Stimulated activated CD8-positive, alpha-beta memory T cell treated with anti-CD3 and anti-CD28 coated beads, Interleukin-12 subunit alpha, Interleukin-12 subunit beta, amount 100 ng/mL, for 24 hours (primary cell): ENCODE measurements at regions not wholly inside any gene's neighbourhood (a gene's known extent, or its start where the extent isn't known, plus 50 kb on each side); places are given as distances from the start of the nearest gene placed in this dataset.
"Not testable (repeated sequence)": the region's sequence is repeated elsewhere in the genome, so short reads cannot be mapped to it uniquely, and the experiment has no call there.

ENCODE experiments used
- DNase-seq: peaks from one replicate; pipeline ENCODE4 v3.0.0-alpha.2; 2020; ENCODE audit errors: extremely low read depth

DNA sequence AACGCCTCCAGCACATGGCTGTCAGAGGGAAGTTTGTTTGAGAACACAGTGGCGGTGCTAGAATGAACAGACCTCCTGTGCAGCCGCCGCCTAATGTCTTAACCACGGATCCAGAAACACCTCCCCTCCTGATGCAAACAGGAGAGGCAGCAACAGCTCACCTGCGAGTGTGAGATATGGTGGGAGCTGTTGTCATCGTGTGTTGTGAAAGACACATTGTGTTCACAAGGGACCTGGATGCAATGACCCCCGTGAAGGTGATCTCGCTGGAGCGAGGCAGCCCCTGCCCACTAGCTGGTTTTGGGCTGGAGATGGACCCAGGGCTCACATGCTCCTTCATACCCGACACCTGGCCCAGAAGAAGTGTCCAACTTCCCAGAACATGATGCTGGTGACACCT lies 315.3 kb upstream of the C1orf174 start:
- DNase-seq: no peak

GRCh38 chr1:4216231-4216630 lies 316.2 kb upstream of the C1orf174 start:
- no peak for DNase-seq

GRCh38 chr1:4218619-4219018 lies 318.5 kb upstream of the C1orf174 start:
- DNase-seq: no peak

DNA sequence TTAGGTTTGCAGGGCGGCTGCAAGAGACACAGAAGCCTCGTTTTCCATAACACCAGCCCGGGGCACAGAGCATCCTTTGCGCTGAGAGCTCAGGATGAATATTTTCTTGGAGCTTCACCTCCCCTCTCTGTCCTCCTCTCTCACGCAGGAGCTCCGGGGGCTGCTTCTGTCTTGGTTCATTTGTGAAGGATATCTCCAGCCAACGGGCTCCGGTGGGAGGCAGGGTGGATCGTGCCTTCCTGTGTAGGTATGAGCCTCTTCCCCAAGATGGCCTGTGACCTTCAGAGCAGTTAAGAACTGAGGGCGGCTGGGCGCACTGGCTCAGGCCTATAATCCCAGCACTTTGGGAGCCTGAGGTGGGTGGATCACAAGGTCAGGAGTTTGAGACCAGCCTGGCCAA lies 319.0 kb upstream of the C1orf174 start:
- DNase-seq: no peak

DNA sequence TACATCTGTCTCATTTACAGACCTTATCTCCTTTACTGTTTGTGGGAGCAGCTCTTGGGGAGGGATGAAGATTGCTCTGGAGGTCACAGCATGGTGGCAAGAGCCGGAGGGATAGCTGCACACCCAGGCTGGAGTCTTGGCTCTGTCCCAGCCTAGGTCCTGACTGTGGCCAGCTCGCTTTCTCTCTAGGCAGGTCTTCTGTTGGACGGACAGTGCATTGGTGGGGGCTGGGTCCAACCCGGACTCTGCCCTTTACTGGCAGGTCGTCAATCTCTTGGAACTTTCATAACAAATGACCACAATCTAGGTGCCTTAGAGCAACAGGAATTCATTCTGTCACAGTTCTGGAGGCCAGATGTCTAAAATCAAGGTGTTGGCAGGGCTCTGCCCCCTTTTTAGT lies 319.8 kb upstream of the C1orf174 start:
- no peak for DNase-seq

- no peak for DNase-seq
Measured at GRCh38 chr1:4220362-4220761, 320.3 kb upstream of the C1orf174 start.

GRCh38 chr1:4221107-4221506 lies 321.0 kb upstream of the C1orf174 start:
- no peak for DNase-seq

GRCh38 chr1:4224684-4225467 lies 324.8 kb upstream of the C1orf174 start:
- DNase-seq: no peak

GRCh38 chr1:4227986-4228385 lies 327.9 kb upstream of the C1orf174 start:
- DNase-seq: no peak

DNA sequence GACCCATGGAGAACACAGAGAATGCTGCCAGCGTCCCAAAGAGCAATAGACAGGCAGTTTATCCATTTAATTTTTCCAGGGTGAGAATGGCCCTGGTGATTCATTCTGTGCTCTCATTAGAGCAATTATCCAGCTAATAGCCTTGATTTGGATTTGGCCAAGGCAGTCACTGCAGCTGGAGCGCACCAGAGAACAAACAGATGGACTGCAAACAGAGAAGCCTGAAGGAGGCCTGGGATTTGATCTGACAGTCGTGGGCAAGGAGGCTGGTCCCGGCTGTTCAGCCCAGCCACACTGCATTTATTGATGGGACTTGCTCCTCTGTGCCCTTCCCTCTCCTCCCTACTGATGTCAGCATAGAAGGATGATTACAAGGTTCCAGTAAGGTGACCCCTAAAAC lies 353.9 kb upstream of the C1orf174 start:
- no peak for DNase-seq

GRCh38 chr1:4256351-4256750 lies 356.3 kb upstream of the C1orf174 start:
- no peak for DNase-seq

DNA sequence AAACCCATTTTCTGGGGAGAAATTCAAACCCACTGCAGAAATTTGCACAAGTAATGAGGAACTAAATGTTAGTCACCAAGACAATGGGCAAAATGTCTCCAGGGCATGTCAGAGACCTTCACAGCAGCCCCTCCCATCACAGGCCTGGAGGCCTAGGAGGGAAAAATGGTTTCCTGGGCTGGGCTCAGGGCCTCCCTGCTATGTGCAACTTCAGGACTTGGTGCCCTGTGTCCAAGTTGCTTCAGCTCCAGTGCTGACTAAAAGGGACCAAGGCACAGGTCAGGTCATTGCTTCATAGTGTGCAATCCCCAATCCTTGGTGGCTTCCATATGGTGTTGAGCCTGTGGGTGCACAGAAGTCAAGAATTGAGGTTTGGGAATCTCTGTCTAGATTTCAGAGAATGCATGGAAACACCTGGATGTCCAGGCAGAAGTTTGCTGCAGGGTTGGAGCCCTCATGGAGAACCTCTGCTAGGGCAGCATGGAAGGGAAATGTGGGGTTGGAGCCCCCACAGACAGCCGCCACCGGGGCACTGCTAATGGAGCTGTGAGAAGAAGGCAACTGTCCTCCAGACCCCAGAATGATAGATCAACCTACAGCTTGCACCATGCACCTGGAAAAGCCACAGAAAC lies 358.2 kb upstream of the C1orf174 start:
- not testable (repeated sequence) for DNase-seq

GRCh38 chr1:4261327-4261726 lies 361.3 kb upstream of the C1orf174 start:
- no peak for DNase-seq

DNA sequence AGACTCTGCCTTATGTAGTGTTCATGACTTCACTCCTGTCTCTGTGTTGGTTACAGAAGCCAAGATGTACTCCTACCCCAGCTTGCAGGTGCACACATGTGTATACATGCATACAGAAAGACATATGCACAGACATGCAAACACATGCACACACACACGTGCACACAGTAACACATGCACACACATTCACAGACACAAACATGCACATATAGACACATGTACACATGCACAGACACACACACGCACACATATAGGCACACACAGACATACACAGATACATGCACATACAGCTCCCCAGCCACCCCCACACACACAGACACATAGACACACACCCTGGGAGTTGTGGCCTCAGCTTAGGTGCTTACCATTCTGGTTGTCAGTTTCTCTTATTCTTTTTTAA lies 362.6 kb upstream of the C1orf174 start:
- DNase-seq: no peak

DNA sequence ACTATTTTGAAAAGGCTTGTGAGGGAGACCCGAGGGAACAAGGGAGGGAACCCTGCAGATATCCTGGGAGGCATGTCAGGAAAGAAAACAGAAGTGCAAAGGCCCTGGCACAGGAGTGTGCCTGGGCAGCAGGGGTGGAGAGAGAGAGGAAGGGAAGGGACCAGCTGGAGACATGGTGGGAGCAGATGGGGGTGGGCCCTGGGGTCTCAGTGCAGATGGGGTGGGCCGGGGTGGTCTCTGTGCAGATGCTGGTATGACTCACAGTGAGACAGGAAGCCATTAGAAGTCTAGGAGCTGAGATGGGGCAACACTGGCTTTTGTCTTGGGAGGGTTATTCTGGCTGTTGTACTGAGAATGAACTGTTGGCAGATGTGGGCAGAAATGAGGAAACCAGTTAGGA lies 363.6 kb upstream of the C1orf174 start:
- no peak for DNase-seq

GRCh38 chr1:4265836-4266235 lies 365.8 kb upstream of the C1orf174 start:
- DNase-seq: no peak

DNA sequence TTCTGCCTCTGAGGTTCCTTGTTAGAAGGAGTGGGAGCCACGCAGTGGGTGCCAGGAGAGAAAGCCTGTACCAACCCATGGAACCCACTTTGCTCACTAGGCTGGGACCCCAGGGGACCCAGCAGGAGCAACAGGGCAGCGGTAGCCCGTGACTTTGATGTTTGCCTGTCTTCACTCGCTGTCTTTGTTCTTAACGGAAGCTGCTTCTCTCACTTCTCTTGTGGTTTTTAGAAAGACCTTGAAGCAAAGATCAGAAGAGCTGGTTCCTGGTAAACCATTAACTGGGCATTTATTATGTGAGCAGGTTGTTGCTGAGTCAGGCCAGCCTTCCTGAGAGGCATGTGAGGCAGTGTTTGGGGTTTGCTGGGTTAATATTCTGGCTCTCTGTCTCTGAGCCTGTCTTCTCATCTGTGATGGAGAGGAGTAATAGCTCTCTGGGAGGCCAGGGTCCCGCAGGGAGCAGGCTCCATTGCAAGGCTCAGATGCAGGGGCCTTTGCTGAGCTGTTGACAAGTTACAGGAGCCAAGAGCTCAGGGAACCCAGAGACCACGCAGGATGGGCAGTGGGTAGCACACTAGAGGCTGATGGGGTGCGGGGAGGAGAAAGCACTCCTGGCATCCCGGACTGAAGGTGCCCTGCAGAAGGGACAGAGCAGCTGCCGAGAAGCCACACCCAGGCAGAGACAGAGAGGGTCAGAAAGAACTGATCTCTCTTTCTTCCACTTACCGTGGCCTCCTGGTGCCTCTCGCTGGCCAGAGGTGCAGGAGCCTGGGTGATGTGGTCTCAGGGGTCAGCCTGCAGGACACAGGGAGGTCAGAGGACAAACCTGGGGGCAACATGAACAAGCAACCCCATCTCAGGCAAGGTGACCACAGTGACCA lies 367.5 kb upstream of the C1orf174 start:
- DNase-seq: no peak

- DNase-seq: no peak
Measured at GRCh38 chr1:4268262-4268888, 368.3 kb upstream of the C1orf174 start.

- no peak for DNase-seq
Measured at GRCh38 chr1:4268889-4269284, 368.8 kb upstream of the C1orf174 start.

GRCh38 chr1:4269330-4269729 lies 369.3 kb upstream of the C1orf174 start:
- DNase-seq: no peak

- no peak for DNase-seq
Measured at GRCh38 chr1:4269952-4270570, 370.0 kb upstream of the C1orf174 start.
